HPDE6-E6E7 (cell line): ENCODE measurements at regions not wholly inside any gene's neighbourhood (a gene's known extent, or its start where the extent isn't known, plus 50 kb on each side); places are given as distances from the start of the nearest gene placed in this dataset.
"Not testable (repeated sequence)": the region's sequence is repeated elsewhere in the genome, so short reads cannot be mapped to it uniquely, and the experiment has no call there.

ENCODE experiments used
- DNase-seq: peaks from one replicate; pipeline ENCODE4 v3.0.0; 2011; ENCODE audit warnings: missing footprints; ENCODE audit errors: extremely low spot score

DNA sequence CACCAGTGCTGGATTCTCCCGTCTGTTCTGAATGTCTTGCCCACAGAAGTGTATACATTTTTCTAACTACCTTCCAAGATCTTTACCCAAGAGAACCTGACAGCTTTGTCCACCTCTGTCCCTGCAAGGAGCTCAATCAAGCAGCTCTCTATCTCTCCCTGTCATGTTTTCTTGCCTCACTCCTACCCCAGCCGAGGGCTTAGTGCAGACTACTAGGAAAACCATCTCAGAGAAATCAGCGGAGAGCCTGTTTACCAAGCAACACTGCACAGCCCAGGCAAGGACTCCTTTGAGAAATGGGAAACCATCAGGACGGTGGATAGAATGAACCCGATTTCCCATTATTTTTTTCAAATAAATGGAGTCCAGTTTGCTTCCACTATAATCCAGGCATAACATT, 250.7 kb upstream of the JARID2 start:
- no peak for DNase-seq

DNA sequence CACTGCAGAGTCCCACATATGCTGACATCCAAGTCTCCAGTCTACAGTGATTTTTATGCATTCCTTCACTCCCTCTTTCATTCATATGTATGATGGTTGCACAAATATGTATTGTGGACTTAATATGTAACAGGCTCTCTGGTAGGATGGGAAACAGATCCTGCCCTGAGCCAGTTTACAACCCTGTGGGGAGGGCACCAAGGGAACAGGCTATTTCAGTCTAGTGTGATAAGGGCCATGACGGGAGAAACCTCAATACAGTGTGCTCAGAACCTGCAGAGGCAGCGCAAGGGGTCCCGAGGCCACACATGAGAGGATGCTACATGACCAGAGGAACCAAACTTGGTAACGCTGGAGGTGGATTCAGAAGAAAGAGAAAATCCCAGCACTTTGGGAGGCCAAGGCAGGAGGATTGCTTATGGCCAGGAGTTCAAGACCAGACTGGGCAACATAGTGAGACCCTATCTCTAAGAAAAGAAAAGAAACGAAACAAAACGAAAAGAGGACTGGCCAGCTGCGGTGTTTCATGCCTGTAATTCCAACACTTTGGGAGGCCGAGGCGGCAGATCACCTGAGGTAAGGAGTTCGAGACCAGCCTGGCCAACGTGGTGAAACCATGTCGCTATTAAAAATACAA, 249.8 kb upstream of the JARID2 start:
- DNase-seq, result no peak

DNA sequence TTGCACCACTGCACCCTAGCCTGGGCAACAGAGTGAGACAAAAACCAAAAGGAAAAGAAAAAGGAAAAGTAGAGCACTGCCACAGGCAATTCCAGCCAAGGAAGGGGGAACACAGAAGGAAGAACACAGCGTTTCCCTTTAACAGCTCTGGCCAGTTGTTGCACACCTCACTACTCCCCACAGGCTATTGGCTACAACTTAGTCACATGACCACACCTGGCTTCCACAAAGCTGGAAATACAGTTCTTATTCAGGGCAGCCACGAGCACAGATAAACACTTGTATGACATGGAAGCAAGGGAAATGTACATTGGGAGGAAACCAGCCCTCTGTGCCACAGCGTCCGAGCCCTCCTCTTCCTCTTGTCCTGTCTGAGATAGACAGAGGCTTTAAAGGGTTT, 249.0 kb upstream of the JARID2 start:
- no peak for DNase-seq

DNA sequence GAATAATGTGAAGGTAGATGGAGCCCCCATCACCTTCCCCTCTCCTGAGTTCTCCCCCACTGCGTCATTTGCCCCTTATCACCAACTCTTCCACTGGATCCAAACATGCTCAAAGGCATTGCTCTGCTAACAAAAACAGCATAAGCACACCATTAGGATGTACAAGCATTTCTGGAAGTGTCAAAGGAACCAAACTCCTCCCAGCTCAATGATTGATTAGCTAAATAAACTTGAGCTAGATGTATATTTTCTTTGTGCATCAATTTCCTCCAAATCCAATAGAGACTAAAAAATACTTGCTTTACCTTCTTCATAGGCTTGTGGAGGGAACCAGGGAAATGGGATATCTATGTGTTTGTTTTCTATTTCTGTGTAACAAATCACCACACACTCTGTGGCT, 248.4 kb upstream of the JARID2 start:
- no peak for DNase-seq

DNA sequence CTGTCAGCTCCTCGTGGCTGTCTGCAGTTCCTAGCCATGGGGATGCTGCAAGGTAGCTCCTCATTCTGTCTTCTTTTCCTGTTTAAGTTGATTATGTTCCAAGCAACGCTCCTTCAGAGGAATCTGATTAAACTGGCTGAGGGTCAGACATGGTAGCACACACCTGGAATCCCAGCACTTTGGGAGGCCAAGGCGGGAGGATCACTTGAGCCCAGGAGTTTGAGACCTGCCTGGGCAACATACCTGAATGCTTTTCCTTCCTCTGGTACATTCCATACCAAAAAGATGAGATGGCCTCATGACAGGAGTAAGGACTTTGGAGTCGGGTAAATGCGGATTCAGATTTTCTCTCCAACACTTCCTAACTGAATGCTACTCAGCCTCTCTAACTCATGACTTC, 246.8 kb upstream of the JARID2 start:
- DNase-seq, result no peak

DNA sequence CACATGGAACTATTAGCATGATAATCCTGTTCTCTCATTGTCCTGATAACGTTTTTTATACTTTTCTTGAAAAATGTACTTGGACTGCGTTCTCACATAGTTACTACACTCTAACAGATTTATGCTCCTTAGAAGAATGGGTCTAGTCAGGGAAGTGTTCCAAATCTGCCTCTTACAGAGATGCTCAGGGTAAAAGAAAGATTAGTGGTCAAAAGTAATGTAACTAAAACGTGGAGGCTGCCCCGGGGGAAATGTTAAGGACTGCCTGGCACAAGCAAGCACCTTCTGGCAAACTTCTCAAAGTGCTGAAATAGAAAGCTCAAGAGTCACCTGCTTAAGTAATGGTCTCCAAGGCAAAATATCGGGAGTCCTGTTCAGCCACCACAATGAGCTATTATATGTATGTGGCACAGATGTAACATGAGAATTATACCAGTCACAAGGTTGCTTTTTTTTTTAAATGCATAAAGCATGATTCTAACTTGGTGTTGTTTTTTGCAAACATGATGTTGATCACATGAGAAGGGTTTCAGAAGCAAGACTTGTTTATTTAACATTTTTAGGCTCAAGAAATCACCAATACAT, 244.5 kb upstream of the JARID2 start:
- DNase-seq, result no peak

DNA sequence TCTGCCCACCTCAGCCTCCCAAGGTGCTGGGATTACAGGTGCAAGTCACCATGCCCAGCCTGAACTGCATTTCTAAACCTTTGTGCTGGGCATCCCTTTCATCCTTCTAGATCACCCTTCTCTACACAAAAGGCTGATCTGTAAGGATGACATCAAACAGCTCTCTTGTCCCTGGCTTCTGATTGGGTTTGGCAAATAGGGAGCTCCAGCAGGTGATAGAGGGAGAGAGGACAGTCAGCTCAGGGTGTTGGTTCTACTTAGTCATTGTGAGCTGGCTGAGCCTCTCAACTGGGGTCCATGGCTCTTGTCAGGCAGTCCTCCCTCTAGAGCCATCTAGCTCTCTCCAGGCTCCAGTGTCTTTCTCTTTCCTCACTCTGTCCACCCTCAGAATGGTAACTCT, 237.6 kb upstream of the JARID2 start:
- DNase-seq, result no peak

DNA sequence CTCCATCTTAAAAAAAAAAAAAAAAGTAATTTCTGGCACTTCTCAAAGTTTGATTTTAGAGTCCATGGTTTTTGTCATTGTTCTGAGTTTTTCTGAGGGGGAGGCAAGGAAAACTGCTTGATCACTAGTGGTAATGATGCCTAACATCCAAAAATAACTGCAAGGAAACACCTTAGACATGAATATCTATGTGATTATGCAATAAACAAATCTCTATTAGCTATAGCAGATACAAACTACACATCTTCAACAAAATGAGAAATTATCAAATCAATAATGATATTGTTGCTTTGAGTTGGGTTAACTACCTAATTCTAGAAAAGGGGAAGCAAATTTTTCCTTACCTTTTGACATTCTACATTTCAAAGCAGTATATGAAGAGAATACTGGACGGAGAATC, 230.9 kb upstream of the JARID2 start:
- no peak for DNase-seq

DNA sequence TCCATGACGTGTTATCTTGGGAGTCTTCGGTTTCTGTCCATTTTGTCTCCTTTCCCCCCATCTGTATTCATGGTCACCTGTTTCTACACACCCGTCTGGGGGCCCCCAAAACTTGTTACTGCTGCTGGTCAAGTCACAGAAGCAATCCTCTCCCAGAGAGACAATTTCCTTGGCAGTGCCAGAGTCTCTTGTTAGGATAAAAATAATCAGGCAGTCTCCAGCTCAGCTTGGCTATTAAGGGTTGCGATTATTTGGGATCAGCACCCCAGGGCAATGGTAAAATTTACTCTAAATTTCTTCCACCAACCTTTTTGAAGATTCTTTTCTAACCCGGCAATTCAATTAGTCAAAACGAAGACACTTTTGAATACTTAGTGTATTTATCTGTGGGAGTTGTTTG, 229.1 kb upstream of the JARID2 start:
- no peak for DNase-seq

DNA sequence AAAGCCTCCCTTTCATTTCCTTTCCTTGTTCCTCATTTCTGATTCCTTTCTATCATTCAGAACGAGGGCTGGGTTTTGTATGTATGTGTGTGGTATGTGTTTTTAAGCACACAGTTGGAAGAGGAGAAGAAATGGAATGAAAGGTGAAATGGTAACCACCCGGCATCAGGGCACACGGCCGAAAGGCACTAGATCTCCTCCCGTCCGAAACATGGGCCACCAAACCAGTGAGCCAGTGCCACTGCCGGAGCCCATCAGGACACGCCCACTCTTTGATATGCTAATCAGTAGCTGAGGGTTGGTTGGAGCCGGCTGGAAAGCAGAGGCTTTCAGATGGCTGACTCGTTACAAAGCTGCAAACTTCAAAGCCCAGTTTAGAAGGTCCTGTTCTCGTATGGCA, 228.6 kb upstream of the JARID2 start:
- DNase-seq, result no peak

DNA sequence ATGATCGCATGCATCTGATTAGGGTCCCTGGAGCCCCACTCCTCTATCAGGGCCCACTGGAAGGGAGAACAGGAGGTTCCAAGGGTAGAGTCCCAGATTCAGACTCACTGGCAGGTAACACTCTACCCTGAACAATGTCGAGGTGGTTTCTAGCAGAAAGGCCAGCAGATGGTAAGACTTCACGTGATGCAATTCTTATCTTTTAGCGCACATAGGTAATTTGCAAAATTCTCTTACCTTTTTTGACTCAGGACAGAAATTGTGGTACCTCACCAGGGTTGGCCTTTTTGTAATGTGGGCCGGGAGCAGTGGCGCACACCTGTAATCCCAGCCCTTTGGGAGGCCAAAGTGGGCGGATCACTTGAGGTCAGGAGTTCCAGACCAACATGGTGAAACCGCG, 228.1 kb upstream of the JARID2 start:
- no peak for DNase-seq

DNA sequence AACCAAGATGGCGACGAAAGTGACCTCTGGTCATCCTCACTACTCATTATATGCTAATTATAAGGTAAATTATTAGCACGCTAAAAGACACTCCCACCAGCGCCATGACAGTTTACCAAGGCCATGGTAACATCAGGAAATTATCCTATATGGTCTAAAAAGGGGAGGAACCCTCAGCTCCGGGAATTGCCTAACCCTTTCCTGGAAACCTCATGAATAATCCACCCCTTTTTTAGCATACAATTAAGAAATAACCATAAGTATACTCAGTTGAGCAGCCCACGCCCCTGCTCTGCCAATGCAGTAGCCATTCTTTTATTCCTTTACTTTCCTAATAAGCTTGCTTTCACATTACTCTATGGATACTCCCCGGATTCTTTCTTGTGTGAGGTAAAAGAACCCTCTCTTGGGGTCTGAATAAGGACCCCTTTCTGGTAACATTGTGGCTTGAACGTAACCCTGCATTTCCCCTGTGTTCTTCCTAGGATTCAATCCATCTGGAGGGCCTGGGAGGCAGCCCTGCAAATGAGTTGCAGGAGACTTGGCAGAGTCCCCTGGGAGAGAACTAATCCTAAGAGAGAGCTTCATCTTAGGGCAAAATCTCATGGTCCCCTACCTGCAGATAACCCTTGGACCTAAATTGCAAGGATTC, 225.6 kb upstream of the JARID2 start:
- no peak for DNase-seq

DNA sequence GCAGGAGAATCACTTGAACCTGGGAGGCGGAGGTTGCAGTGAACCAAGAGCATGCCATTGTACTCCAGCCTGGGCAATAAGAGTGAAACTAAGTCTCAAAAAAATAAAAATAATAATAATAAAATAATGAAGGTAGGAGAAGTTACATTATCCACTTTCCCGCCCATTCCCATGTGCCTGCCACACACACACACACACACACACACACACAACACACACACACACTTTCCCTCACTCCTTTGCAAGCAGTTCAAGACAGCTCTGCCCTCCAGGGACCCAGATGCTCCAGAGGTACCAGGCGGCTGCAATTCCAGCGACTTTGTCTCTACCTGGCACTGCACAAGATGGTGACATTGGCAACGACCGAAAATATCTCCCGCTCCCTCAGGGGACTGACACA, 224.8 kb upstream of the JARID2 start:
- DNase-seq, result no peak

DNA sequence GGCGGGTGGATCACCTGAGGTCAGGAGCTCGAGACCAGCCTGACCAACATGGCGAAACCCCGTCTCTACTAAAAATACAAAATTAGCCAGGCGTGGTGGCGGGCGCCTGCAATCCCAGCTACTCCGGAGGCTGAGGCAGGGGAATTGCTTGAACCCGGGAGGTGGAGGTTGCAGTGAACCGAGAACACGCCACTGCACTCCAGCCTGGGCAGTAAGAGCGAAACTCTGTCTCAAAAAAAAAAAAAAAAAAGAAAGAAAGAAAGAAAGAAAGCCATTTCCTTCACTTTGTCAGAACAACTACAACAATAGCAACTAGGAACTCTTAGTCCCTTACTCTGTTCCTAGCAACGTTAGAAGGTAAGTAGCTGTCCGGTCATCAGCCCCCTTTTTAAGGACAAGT, 222.9 kb upstream of the JARID2 start:
- DNase-seq, result not testable (repeated sequence)

DNA sequence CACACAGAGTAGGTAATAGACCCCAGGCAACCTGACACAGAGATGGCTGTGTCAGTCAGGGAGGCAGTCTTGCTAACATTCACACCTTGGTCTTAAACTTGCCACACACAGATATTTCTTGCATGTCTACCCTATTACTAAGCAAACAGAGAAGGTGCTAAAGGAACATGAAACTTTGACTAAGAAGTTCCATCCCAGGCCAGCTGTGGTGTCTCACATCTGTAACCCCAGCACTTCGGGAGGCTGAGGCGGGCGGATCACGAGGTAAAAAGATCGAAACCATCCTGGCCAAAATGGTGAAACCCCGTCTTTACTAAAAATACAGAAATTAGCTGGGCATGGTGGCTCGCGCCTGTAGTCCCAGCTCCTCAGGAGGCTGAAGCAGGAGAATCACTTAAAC, 222.4 kb upstream of the JARID2 start:
- DNase-seq, result no peak

DNA sequence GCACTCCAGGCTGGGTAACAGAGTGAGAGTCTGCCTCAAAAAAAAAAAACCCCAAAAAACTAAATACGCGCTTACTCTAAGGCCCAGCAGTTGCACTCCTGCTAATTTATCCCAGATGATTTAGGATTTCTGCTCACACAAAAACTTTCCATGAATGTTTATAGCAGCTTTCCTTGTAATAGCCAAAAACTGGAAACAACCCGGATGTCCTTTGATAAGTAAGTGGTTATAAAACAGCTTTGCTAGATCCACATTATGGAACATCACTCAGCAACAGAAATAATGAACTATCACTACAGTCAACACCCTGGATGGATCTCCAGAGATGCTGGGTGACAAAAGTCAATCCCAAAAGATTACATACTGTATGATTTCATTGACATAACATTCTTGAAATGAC, 220.4 kb upstream of the JARID2 start:
- no peak for DNase-seq

DNA sequence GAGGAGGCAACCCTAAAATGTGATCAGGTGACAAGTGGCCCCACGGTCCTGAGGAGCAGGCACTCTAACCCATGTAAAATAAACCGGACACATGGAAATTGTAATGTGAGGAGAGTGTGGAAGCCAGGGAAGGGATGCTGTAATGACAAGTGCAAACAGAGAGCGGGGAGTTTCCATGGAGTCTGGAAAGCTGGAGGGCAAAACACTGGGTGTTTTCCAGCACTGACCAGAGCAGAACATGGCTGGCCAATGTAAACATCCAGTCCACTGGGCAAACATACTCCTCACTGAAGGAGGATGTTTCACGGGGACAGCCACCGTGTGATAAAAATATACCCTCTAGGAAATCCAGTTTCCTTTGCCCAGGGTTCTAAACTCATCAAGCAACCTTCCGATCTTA, 219.0 kb upstream of the JARID2 start:
- DNase-seq, result no peak

DNA sequence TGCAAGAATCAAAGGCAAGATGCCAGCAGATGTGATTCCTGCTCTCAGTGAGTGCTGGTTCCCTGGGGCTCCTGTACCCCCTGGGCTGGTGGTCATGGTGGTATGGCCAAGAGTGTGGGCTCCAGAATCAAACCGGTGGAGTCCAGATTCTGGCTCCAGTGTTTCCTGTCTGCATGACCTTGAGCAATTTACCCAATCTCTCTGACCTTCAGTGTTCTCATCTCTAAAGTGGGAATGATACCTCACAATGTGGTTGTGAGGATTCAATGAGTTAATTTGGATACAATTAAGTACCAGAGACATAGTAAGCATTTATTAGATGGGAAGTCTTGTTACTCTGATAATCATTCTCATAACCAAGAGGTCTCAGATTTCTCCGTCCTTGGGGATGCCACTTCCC, 218.4 kb upstream of the JARID2 start:
- DNase-seq, result no peak

DNA sequence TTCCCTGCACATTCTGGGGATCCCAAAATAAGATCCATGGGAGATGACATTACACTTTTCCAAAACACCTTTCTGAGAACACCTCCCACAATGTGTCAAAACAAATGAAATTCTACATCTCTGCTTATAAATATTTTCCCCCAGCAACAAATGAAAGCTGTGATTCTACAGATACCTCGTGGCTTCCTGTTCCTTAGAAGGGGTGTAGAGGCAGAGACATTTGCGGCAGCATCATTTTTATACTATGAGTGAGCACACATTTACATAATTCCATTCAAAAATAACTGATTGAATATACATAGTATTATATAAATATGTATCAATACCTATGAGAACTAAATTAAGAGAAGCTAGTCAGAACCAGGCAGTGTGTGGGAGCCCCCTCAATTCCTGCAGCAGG, 213.9 kb upstream of the JARID2 start:
- DNase-seq, result no peak

DNA sequence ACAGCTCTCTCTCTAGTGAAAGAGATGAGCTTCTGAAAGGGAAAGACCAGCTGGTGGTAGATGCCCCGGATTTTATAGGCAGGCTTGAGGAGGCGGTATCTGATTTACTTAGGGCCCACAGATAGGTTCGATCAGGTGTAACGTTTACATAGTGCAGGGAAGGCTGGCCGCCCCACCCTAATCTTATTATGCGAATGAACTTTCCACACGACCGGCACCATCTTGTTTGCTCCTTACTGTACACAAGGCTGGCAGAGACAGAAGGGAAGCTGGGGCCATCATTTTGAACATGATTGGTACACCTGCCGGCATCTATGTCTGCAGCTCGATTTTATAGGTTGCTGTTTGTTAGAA, 212.0 kb upstream of the JARID2 start:
- DNase-seq, result no peak

DNA sequence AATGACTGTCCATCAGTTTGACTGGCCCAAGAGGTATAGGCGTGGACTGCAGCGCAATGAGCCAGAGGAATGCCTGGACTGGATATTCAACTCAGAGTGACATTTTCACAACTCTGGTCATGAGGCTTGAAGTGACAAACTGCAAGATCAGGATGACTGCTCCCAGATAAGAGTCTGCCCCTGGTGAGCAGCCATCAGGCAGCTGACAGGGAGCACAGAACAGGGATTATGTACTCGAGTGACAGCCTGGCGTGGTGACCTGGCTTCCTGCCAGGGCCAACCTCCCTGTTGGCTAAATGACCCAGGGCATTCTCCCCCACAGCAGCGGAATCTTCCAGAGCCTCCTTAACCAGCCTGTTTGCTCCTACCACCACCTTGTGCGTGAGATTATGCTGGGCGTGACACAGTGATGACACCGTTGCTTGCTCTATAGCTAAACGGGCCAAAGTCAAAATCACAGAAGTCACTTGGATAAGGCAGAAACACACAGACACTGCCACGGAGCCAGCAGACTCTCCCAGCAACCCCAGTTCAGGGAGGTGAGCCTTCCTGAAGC, 209.1 kb upstream of the JARID2 start:
- no peak for DNase-seq

DNA sequence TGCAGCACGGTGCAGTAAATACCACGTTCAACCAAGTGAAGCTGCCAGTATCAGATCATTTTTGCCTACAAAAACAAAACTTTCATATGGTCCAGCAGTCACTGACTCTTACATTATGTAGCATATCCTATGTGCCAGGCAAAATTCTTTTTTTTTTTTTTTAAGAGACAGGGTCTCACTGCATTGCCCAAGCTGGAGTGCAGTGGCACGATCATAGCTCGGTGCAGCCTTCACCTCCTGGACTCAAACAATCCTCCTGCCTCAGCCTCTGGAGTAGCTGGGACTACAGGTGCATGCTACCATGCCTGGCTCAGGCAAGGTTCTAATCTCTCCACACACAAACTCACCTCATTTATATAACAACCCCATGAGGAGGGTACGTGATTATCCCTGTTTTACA, 208.6 kb upstream of the JARID2 start:
- DNase-seq, result no peak

DNA sequence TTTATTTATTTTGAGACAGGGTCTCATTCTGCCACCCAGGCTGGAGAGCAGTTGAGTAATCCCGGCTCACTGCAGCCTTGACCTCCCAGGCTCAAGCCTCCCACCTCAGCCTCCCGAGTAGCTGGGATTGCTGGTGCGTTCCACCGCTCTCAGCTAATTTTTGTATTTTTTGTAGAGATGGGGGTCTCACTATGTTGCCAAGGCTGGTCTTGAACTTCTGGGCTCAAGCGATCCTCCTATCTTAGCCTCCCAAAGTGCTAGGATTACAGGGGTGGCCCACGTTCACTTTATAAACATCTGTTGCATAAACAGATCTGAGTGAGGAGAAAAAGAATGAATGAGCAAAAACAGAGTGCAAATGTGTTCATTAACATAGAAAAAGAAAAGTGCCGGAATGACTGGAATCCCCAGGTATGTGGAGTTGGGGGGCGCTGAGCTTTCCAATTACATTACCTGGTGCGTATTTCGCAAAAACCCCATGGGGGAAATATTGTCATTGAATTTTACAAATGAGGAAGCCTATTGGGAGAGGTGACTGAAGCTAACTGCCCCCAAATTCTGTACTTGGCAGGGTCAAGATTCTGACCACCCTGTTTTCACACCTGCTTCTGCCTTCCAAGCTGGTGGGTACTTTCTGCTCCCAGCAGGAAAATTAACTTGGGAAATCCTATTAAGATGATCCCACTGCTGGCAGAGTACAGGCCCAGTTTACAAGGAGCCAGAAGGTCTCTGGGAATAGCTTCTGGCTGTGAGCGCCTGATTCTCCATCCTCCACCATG, 207.7 kb upstream of the JARID2 start:
- no peak for DNase-seq
